K562 (cell line): ENCODE measurements at regions not wholly inside any gene's neighbourhood (a gene's known extent, or its start where the extent isn't known, plus 50 kb on each side); places are given as distances from the start of the nearest gene placed in this dataset.

ENCODE experiments used
- TCF7L2 ChIP-seq: fragments of 150-350 bp; IDR thresholded peaks from 2 replicates; pipeline ENCODE4 v1.6.1; 2016; ENCODE audit warnings: low read depth, mild to moderate bottlenecking, low read length, moderate library complexity
- TF ChIP-seq, protein P1 (sequence below), 3 experiments: IDR thresholded peaks in 2 of 3; conservative IDR thresholded peaks in 1 of 3; 2 replicates each; pipeline ENCODE4 v1.5.1; 2011 to 2012; ENCODE audit warnings: low read length in 3 of 3, mild to moderate bottlenecking in 3 of 3, control low read depth in 2 of 3, improper control_type of control experiment in 1 of 3, inconsistent platforms in 1 of 3, low read depth in 1 of 3, mixed read lengths in 1 of 3, moderate library complexity in 1 of 3; ENCODE audit not compliant: insufficient read depth in 2 of 3

DNA sequence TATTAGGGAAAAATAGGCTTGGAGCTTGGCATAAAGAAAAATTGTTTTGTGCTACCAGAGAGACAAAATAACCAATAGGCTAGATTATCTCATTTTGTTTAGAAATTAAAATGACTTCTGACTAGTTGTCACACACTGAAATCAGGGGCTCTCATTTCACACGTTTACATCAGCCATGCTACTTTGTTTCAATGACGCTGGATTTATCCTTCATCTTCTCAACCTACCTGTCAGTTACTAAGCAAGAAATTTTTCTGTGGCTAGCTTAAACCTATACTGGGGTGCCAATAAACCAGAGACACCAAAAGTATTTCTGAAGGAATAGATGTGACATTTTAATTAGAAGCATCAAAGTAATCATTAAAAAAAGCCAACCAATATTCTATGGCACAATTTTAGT, 518.1 kb upstream of the NR5A2 start:
- TF ChIP-seq TCF7L2: no peak
- TF ChIP-seq, protein P1, sequence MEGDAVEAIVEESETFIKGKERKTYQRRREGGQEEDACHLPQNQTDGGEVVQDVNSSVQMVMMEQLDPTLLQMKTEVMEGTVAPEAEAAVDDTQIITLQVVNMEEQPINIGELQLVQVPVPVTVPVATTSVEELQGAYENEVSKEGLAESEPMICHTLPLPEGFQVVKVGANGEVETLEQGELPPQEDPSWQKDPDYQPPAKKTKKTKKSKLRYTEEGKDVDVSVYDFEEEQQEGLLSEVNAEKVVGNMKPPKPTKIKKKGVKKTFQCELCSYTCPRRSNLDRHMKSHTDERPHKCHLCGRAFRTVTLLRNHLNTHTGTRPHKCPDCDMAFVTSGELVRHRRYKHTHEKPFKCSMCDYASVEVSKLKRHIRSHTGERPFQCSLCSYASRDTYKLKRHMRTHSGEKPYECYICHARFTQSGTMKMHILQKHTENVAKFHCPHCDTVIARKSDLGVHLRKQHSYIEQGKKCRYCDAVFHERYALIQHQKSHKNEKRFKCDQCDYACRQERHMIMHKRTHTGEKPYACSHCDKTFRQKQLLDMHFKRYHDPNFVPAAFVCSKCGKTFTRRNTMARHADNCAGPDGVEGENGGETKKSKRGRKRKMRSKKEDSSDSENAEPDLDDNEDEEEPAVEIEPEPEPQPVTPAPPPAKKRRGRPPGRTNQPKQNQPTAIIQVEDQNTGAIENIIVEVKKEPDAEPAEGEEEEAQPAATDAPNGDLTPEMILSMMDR (IDR thresholded peaks at IDR 0.05 in 2 of 3, conservative IDR thresholded peaks at IDR 0.05 in 1 of 3; ENCODE audit: insufficient read depth in 2 of 3, low read depth in 1 of 3, low read length in 3 of 3): no peak
